A549 (cell line): ENCODE measurements at regions not wholly inside any gene's neighbourhood (a gene's known extent, or its start where the extent isn't known, plus 50 kb on each side); places are given as distances from the start of the nearest gene placed in this dataset.
A peak's percentile ranks its signal among the peaks of the same experiment; 100 is the strongest.

Experiments used
- ATAC-seq, 2 experiments: fragments of 200-7000 bp in 1 of 2; fragments of >200 bp in 1 of 2; cut with Nextera tagmentation in 1 of 2; cut with Tn5 transposase in 1 of 2; 3 replicates each; pipeline versions ENCODE4 v1.8.0 to v1.9.1; 2018 to 2020; ENCODE audit warnings: mild to moderate bottlenecking in 1 of 2, moderate library complexity in 1 of 2
- CTCF ChIA-PET: fragments of 300-600 bp; sonication (Branson Sonifier 250); formaldehyde crosslinking; extraction: SDS; loops from one replicate; lab custom pipeline; 2021; ENCODE audit warnings: antibody characterized with exemption, inconsistent platforms; lab: Yijun Ruan, JAX
- POLR2A ChIA-PET: fragments of 350-600 bp; formaldehyde crosslinking; extraction: SDS; loops from one replicate; lab custom pipeline; 2021; ENCODE audit warnings: antibody characterized with exemption, inconsistent platforms; lab: Yijun Ruan, JAX
- DNase-seq, 2 experiments: peaks; one replicate each; pipeline versions ENCODE4 v3.0.0 to v3.0.0-alpha.2; 2011 to 2016; ENCODE audit warnings: low read depth in 1 of 2, low spot score in 1 of 2
- FAIRE-seq: peaks from 2 replicates; lab custom pipeline; 2011; peaks lifted over from hg19 to GRCh38; lab: Jason Lieb, UNC
- H3K27ac ChIP-seq, 2 experiments: fragments of >200 bp; sonication (Bioruptor Twin); formaldehyde crosslinking; 3 replicates each; pipeline ENCODE4 v1.5.1; 2016 to 2017
- H3K4me1 ChIP-seq: fragments of >200 bp; sonication (Bioruptor Twin); formaldehyde crosslinking; 3 replicates; pipeline ENCODE4 v1.6.1; 2016
- H3K4me2 ChIP-seq: fragments of >200 bp; sonication (Bioruptor Twin); formaldehyde crosslinking; 3 replicates; pipeline ENCODE4 v1.6.1; 2016
- H3K4me3 ChIP-seq: fragments of >200 bp; sonication (Bioruptor Twin); formaldehyde crosslinking; 3 replicates; pipeline ENCODE4 v1.5.1; 2016
- H3K9me3 ChIP-seq: fragments of >200 bp; sonication (Bioruptor Twin); formaldehyde crosslinking; 3 replicates; pipeline ENCODE4 v1.6.1; 2016
- CEBPB ChIP-seq, 2 experiments: fragments of >200 bp in 1 of 2; sonication (Bioruptor Twin) in 1 of 2; formaldehyde crosslinking in 1 of 2; IDR thresholded peaks; 2 replicates each; pipeline ENCODE4 v1.6.1; 2012 to 2016
- CHD4 ChIP-seq: fragments of 200-600 bp; sonication (generic); IDR thresholded peaks from 2 replicates; pipeline ENCODE4 v1.6.1; 2016; ENCODE audit warnings: antibody characterized with exemption, mild to moderate bottlenecking, borderline replicate concordance
- E2F6 ChIP-seq: IDR thresholded peaks from 2 replicates; pipeline ENCODE4 v1.6.1; 2012; ENCODE audit warnings: low read depth, borderline replicate concordance
- EHF ChIP-seq: fragments of 250-450 bp; sonication (Bioruptor Pico); IDR thresholded peaks from 2 replicates; pipeline ENCODE4 v1.5.0; 2020; ENCODE audit warnings: mild to moderate bottlenecking
- EHMT2 ChIP-seq: fragments of 200-600 bp; sonication (generic); IDR thresholded peaks from 2 replicates; pipeline ENCODE4 v1.6.1; 2016; ENCODE audit warnings: antibody characterized with exemption, low read depth, mild to moderate bottlenecking, moderate library complexity
- ESRRA ChIP-seq: fragments of 150-350 bp; IDR thresholded peaks from 2 replicates; pipeline ENCODE4 v1.6.1; 2014; ENCODE audit warnings: mild to moderate bottlenecking, low read length, borderline replicate concordance
- FOSB ChIP-seq: fragments of 250-450 bp; sonication (Bioruptor Pico); IDR thresholded peaks from 2 replicates; pipeline ENCODE4 v1.5.0; 2020; ENCODE audit warnings: mild to moderate bottlenecking, moderate library complexity
- FOSL2 ChIP-seq, 2 experiments: fragments of 450-650 bp in 1 of 2; fragments of >200 bp in 1 of 2; sonication (Bioruptor Twin) in 1 of 2; formaldehyde crosslinking; IDR thresholded peaks; 2 replicates each; pipeline versions ENCODE4 v1.5.0 to v1.6.1; 2016 to 2020; ENCODE audit warnings: mild to moderate bottlenecking in 1 of 2, moderate library complexity in 1 of 2
- HEYL ChIP-seq: fragments of 250-450 bp; sonication (Bioruptor Pico); IDR thresholded peaks from 2 replicates; pipeline ENCODE4 v1.8.0; 2021; ENCODE audit warnings: mild to moderate bottlenecking, moderate library complexity
- HOXB13 ChIP-seq: fragments of 250-450 bp; sonication (Bioruptor Pico); IDR thresholded peaks from 2 replicates; pipeline ENCODE4 v1.5.0; 2020; ENCODE audit warnings: low read depth, mild to moderate bottlenecking, moderate library complexity
- HOXB5 ChIP-seq: fragments of 250-450 bp; sonication (Bioruptor Pico); IDR thresholded peaks from 2 replicates; pipeline ENCODE4 v1.5.0; 2020; ENCODE audit warnings: mild to moderate bottlenecking, moderate library complexity
- KDM5A ChIP-seq: fragments of 200-600 bp; sonication (generic); IDR thresholded peaks from 2 replicates; pipeline ENCODE4 v1.6.1; 2016; ENCODE audit warnings: antibody characterized with exemption, mild to moderate bottlenecking
- MAX ChIP-seq: IDR thresholded peaks from 2 replicates; pipeline ENCODE4 v1.6.1; 2012
- MAZ ChIP-seq: fragments of 150-350 bp; IDR thresholded peaks from 2 replicates; pipeline ENCODE4 v1.6.1; 2014; ENCODE audit warnings: antibody characterized with exemption, low read depth, low read length, borderline replicate concordance
- POLR2A ChIP-seq: IDR thresholded peaks from 2 replicates; pipeline ENCODE4 v1.6.1; 2012; ENCODE audit warnings: mild to moderate bottlenecking, low read length
- RNF2 ChIP-seq: fragments of 200-600 bp; sonication (generic); IDR thresholded peaks from 2 replicates; pipeline ENCODE4 v1.6.1; 2016; ENCODE audit warnings: low read depth, mild to moderate bottlenecking, antibody characterized with exemption, moderate library complexity, borderline replicate concordance
- SREBF2 ChIP-seq: fragments of 450-650 bp; IDR thresholded peaks from 2 replicates; pipeline ENCODE4 v1.6.1; 2014; ENCODE audit warnings: mild to moderate bottlenecking, moderate library complexity
- TFCP2L1 ChIP-seq: fragments of 250-450 bp; sonication (Bioruptor Pico); IDR thresholded peaks from 2 replicates; pipeline ENCODE4 v1.5.0; 2021; ENCODE audit warnings: mild to moderate bottlenecking
- TP53 ChIP-seq: fragments of 250-450 bp; sonication (Bioruptor Pico); IDR thresholded peaks from 2 replicates; pipeline ENCODE4 v1.5.0; 2021; ENCODE audit warnings: mild to moderate bottlenecking, moderate library complexity
- USF2 ChIP-seq: fragments of 450-650 bp; IDR thresholded peaks from 2 replicates; pipeline ENCODE4 v1.6.1; 2014; ENCODE audit warnings: antibody characterized with exemption
- ZNF302 ChIP-seq: fragments of 250-450 bp; sonication (Bioruptor Pico); IDR thresholded peaks from 2 replicates; pipeline ENCODE4 v1.9.0; 2021; ENCODE audit warnings: inconsistent platforms, mild to moderate bottlenecking, moderate library complexity
- TF ChIP-seq, protein P1 (sequence below): fragments of >200 bp; sonication (Bioruptor Twin); formaldehyde crosslinking; IDR thresholded peaks from 3 replicates; pipeline ENCODE4 v1.6.1; 2016
- TF ChIP-seq, protein P2 (sequence below): fragments of 250-450 bp; sonication (Bioruptor Pico); IDR thresholded peaks from 2 replicates; pipeline ENCODE4 v1.5.0; 2020; ENCODE audit warnings: low read depth, mild to moderate bottlenecking, moderate library complexity

GRCh38 chr2:19576411-19576810 is 218.0 kb upstream of the OSR1 start (continued):
- TF ChIP-seq SREBF2 (no peak), E2F6 (no peak), HEYL (no peak), FOSL2 (IDR thresholded peaks at IDR 0.05) (no peak), FOSL2 (CRISPR knock-in tag; IDR thresholded peaks at IDR 0.05) (peak; percentile 75), CHD4 (no peak), HOXB5 (CRISPR knock-in tag) (no peak), ESRRA (no peak), MAX (0 out of 2 replicates have a peak, but pooled peaks have one; percentile 53), ZNF302 (no peak), FOSB (CRISPR knock-in tag) (no peak), KDM5A (no peak), MAZ (no peak), HOXB13 (no peak; the same call in 1 of the 2 replicates), USF2 (no peak), EHMT2 (no peak)
- TF ChIP-seq, protein P1, sequence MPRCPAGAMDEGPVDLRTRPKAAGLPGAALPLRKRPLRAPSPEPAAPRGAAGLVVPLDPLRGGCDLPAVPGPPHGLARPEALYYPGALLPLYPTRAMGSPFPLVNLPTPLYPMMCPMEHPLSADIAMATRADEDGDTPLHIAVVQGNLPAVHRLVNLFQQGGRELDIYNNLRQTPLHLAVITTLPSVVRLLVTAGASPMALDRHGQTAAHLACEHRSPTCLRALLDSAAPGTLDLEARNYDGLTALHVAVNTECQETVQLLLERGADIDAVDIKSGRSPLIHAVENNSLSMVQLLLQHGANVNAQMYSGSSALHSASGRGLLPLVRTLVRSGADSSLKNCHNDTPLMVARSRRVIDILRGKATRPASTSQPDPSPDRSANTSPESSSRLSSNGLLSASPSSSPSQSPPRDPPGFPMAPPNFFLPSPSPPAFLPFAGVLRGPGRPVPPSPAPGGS: 0 out of 3 replicates have a peak, but pooled peaks have one; percentile 41
- TF ChIP-seq, protein P2, sequence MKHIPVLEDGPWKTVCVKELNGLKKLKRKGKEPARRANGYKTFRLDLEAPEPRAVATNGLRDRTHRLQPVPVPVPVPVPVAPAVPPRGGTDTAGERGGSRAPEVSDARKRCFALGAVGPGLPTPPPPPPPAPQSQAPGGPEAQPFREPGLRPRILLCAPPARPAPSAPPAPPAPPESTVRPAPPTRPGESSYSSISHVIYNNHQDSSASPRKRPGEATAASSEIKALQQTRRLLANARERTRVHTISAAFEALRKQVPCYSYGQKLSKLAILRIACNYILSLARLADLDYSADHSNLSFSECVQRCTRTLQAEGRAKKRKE (CRISPR knock-in tag): no peak

GRCh38 chr2:19575641-19576040 is 217.2 kb upstream of the OSR1 start:
- TF ChIP-seq FOSB (CRISPR knock-in tag) (no peak), CHD4 (no peak), TFCP2L1 (no peak), EHF (no peak), POLR2A (no peak), TP53 (CRISPR knock-in tag) (no peak), E2F6 (no peak), CEBPB (IDR thresholded peaks at IDR 0.05) (no peak), RNF2 (no peak)
- TF ChIP-seq, protein P1: no peak
- H3K4me2 ChIP-seq: peak overlapping the region; percentile 58
- ATAC-seq (no peak), DNase-seq (no peak), FAIRE-seq (no peak)
- H3K4me1 ChIP-seq: peaks cover 62% of the 10 kb centered on the region
- ChIA-PET POLR2A (no interaction called here), CTCF (no interaction called here)
- H3K4me3 ChIP-seq: no peak overlapping the region
- no peaks in the 10 kb centered on the region for H3K9me3 ChIP-seq
- H3K27ac ChIP-seq: peak overlapping the region; percentile 45 to 55; a peak in 5 of 6 replicates
